ENCODE measurements at regions not wholly inside any gene's neighbourhood (a gene's known extent, or its start where the extent isn't known, plus 50 kb on each side); places are given as distances from the start of the nearest gene placed in this dataset.

DNA sequence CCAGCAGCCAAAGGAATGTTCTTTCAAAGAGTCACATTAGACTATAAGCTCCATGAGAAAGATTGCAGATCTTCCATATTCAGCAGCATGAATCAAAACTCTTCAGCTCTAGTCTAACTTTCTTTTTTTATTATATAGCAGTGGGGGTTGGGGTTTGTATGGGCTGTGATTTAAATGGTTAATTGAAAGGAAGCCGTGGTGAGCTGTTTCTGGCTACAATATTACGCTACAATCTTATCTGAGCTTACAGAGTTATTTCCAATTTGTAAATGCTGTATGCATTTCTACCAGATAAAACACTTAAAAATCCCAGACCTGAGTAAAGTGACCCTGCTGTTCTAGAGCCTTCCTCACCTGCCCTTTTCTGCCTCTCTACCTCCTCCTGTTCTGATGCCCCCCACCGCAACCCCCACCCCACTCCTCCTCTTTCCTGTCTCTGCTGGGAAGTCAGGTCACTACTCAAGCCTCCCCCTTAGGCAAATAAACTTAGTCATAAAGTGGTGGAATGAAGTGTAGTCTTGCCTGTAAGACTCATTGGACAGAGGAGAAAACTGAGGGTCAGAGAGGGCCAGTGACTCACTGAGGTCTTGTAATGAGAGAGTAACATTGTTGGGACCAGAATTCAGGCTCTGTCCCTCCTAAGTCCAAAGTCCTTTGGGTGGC is 1089.5 kb downstream of the BCL11B start:
- no peak overlapping the region for H3K9ac ChIP-seq (ENCODE audit: low read length in 3 of 3)
- no peaks in the 10 kb centered on the region for H3K9me3 ChIP-seq (ENCODE audit: control insufficient read depth in 2 of 3, insufficient read depth in 1 of 3, low read length in 3 of 3)
- no peaks in the 10 kb centered on the region for H3K36me3 ChIP-seq (ENCODE audit: control insufficient read depth in 2 of 3, insufficient read depth in 3 of 3, low read length in 3 of 3)
- intact Hi-C loops (cut with DNase I): no loop called here
- H3K27me3 ChIP-seq (ENCODE audit: control insufficient read depth, insufficient read depth, low read length): no peaks in the 10 kb centered on the region
- H3K27ac ChIP-seq (ENCODE audit: low read depth in 2 of 2, low read length in 2 of 2): no peak overlapping the region
- FAIRE-seq (no peak), DNase-seq (no peak)
- TF ChIP-seq, protein P1, sequence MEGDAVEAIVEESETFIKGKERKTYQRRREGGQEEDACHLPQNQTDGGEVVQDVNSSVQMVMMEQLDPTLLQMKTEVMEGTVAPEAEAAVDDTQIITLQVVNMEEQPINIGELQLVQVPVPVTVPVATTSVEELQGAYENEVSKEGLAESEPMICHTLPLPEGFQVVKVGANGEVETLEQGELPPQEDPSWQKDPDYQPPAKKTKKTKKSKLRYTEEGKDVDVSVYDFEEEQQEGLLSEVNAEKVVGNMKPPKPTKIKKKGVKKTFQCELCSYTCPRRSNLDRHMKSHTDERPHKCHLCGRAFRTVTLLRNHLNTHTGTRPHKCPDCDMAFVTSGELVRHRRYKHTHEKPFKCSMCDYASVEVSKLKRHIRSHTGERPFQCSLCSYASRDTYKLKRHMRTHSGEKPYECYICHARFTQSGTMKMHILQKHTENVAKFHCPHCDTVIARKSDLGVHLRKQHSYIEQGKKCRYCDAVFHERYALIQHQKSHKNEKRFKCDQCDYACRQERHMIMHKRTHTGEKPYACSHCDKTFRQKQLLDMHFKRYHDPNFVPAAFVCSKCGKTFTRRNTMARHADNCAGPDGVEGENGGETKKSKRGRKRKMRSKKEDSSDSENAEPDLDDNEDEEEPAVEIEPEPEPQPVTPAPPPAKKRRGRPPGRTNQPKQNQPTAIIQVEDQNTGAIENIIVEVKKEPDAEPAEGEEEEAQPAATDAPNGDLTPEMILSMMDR (IDR thresholded peaks at IDR 0.05; ENCODE audit: borderline replicate concordance, extremely low read depth, insufficient read depth): no peak
- H3K4me1 ChIP-seq (ENCODE audit: control insufficient read depth in 2 of 3, insufficient read depth in 2 of 3, low read depth in 1 of 3, low read length in 3 of 3): no peaks in the 10 kb centered on the region
- no peak overlapping the region for H3K4me3 ChIP-seq (ENCODE audit: low read length in 3 of 3)

DNA sequence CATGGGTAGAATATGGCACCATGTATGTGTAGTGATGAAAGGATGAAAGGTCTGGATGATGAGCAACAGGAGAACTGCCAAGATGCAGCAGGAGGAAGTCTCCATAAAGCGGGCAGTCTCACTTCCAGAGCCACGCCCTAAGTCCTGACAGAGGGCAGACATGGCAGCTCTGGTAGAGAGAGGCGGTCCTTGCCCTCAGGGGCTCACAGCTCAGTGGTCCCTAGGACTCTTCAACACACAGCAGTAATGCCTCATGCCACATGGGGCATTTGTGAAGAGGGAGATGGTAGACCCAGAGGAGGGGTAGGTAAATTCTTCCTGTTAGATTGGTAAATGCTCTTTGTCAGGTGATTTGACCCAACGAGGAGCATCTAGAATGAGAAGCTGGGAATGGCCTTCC is 1088.4 kb downstream of the BCL11B start:
- TF ChIP-seq, protein P1 (IDR thresholded peaks at IDR 0.05; ENCODE audit: borderline replicate concordance, extremely low read depth, insufficient read depth): no peak
- no peak overlapping the region for H3K9ac ChIP-seq (ENCODE audit: low read length in 3 of 3)
- no peaks in the 10 kb centered on the region for H3K9me3 ChIP-seq (ENCODE audit: control insufficient read depth in 2 of 3, insufficient read depth in 1 of 3, low read length in 3 of 3)
- DNase-seq (no peak), FAIRE-seq (no peak)
- no peaks in the 10 kb centered on the region for H3K27me3 ChIP-seq (ENCODE audit: control insufficient read depth, insufficient read depth, low read length)
- no peaks in the 10 kb centered on the region for H3K4me1 ChIP-seq (ENCODE audit: control insufficient read depth in 2 of 3, insufficient read depth in 2 of 3, low read depth in 1 of 3, low read length in 3 of 3)
- no peaks in the 10 kb centered on the region for H3K36me3 ChIP-seq (ENCODE audit: control insufficient read depth in 2 of 3, insufficient read depth in 3 of 3, low read length in 3 of 3)
- intact Hi-C loops (cut with DNase I): no loop called here
- H3K4me3 ChIP-seq (ENCODE audit: low read length in 3 of 3): no peak overlapping the region
- H3K27ac ChIP-seq (ENCODE audit: low read depth in 2 of 2, low read length in 2 of 2): no peak overlapping the region

DNA sequence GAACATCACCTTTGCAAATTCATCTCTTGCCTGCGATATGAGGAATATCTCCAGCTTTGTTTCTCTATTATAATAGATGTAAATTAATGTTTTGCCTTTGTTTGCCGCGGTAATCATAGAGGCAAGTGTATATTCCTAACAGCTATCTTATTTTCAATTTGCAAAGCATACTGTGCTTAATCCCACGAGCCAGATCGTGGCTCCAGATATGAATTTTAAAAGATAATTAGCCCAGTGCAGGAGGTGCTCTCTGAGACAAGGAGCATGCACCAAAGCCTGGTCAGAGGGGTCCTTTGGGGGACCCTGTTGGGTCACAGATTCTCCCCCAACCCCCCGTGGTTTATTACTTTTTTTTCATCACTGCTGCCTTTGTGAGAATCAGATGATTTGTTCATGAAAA is 1087.5 kb downstream of the BCL11B start:
- H3K36me3 ChIP-seq (ENCODE audit: control insufficient read depth in 2 of 3, insufficient read depth in 3 of 3, low read length in 3 of 3): no peaks in the 10 kb centered on the region
- DNase-seq (no peak), FAIRE-seq (no peak)
- no peak overlapping the region for H3K9ac ChIP-seq (ENCODE audit: low read length in 3 of 3)
- H3K27ac ChIP-seq (ENCODE audit: low read depth in 2 of 2, low read length in 2 of 2): no peak overlapping the region
- intact Hi-C loops (cut with DNase I): no loop called here
- no peaks in the 10 kb centered on the region for H3K27me3 ChIP-seq (ENCODE audit: control insufficient read depth, insufficient read depth, low read length)
- TF ChIP-seq, protein P1 (IDR thresholded peaks at IDR 0.05; ENCODE audit: borderline replicate concordance, extremely low read depth, insufficient read depth): no peak
- H3K4me1 ChIP-seq (ENCODE audit: control insufficient read depth in 2 of 3, insufficient read depth in 2 of 3, low read depth in 1 of 3, low read length in 3 of 3): no peaks in the 10 kb centered on the region
- no peak overlapping the region for H3K4me3 ChIP-seq (ENCODE audit: low read length in 3 of 3)
- H3K9me3 ChIP-seq (ENCODE audit: control insufficient read depth in 2 of 3, insufficient read depth in 1 of 3, low read length in 3 of 3): no peaks in the 10 kb centered on the region

DNA sequence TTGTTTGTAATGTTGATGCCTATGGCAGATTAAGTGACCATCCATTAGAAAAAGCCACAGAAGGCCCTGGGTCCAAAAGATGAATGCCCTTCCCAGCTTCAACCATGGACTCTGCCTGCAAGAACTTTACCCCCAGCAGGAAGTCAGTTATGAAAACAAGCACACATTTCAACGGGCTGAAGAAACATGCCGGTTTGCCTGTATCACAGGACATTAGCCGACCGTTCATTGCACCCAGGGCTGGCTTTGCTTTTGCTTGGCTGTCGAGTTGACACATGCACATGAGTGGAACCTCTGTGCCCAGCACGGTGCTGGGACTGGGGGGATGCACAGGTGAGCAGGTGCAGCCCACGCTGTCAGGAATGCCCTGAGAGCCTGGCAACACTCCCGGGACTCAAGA is 1087.0 kb downstream of the BCL11B start:
- TF ChIP-seq, protein P1 (IDR thresholded peaks at IDR 0.05; ENCODE audit: borderline replicate concordance, extremely low read depth, insufficient read depth): no peak
- H3K9me3 ChIP-seq (ENCODE audit: control insufficient read depth in 2 of 3, insufficient read depth in 1 of 3, low read length in 3 of 3): no peaks in the 10 kb centered on the region
- no peak overlapping the region for H3K27ac ChIP-seq (ENCODE audit: low read depth in 2 of 2, low read length in 2 of 2)
- no peaks in the 10 kb centered on the region for H3K4me1 ChIP-seq (ENCODE audit: control insufficient read depth in 2 of 3, insufficient read depth in 2 of 3, low read depth in 1 of 3, low read length in 3 of 3)
- H3K4me3 ChIP-seq (ENCODE audit: low read length in 3 of 3): no peak overlapping the region
- DNase-seq (no peak), FAIRE-seq (no peak)
- no peaks in the 10 kb centered on the region for H3K27me3 ChIP-seq (ENCODE audit: control insufficient read depth, insufficient read depth, low read length)
- H3K36me3 ChIP-seq (ENCODE audit: control insufficient read depth in 2 of 3, insufficient read depth in 3 of 3, low read length in 3 of 3): no peaks in the 10 kb centered on the region
- intact Hi-C loops (cut with DNase I): no loop called here
- no peak overlapping the region for H3K9ac ChIP-seq (ENCODE audit: low read length in 3 of 3)

All from kidney (tissue), 13 donors.